Vagina (tissue), 2 donors: ENCODE measurements at regions not wholly inside any gene's neighbourhood (a gene's known extent, or its start where the extent isn't known, plus 50 kb on each side); places are given as distances from the start of the nearest gene placed in this dataset.

Source experiments
- DNase-seq, 2 donors: peaks; one replicate each; pipeline ENCODE4 v3.0.0-alpha.2; 2017; ENCODE audit errors: extremely low spot score in 2 of 2
- H3K27ac ChIP-seq: fragments of 200-600 bp; sonication (generic); one replicate; pipeline ENCODE4 v1.5.1; 2019
- H3K27me3 ChIP-seq: fragments of 200-600 bp; sonication (generic); one replicate; pipeline ENCODE4 v1.5.1; 2019
- H3K36me3 ChIP-seq, 2 donors: fragments of 200-600 bp; sonication (generic); one replicate each; pipeline ENCODE4 v1.5.1; 2017 to 2019
- H3K4me1 ChIP-seq: fragments of 200-600 bp; sonication (generic); one replicate; pipeline ENCODE4 v1.5.1; 2019
- H3K4me3 ChIP-seq, 2 donors: fragments of 200-600 bp; sonication (generic); 1 replicate in 1 of 2; 2 replicates in 1 of 2; pipeline ENCODE4 v1.5.1; 2016 to 2019
- H3K9me3 ChIP-seq: fragments of 200-600 bp; sonication (generic); one replicate; pipeline ENCODE4 v1.5.1; 2019
- CTCF ChIP-seq, 3 experiments: fragments of 450-650 bp in 2 of 3; fragments of 200-600 bp in 1 of 3; sonication (generic) in 1 of 3; IDR thresholded peaks; one replicate each; pipeline ENCODE4 v1.5.1; 2017 to 2019; ENCODE audit warnings: antibody characterized with exemption in 3 of 3, mild to moderate bottlenecking in 2 of 3, moderate library complexity in 2 of 3
- POLR2A ChIP-seq, 2 donors: fragments of 450-650 bp; IDR thresholded peaks; one replicate each; pipeline ENCODE4 v1.6.1; 2017; ENCODE audit warnings: antibody characterized with exemption in 2 of 2, mild to moderate bottlenecking in 2 of 2, moderate library complexity in 2 of 2
- POLR2AphosphoS5 ChIP-seq, 2 donors: sonication (generic); formaldehyde crosslinking; IDR thresholded peaks; one replicate each; pipeline ENCODE4 v1.9.0; 2017; ENCODE audit warnings: antibody characterized with exemption in 2 of 2, mild to moderate bottlenecking in 2 of 2, low read depth in 1 of 2; ENCODE audit not compliant: insufficient read depth in 1 of 2
- intact Hi-C: fragments of 100-400 bp; cut with DNase I; formaldehyde crosslinking; loops from one replicate; pipeline ENCODE4 v1.15.1; 2023

GRCh38 chr4:124519196-124519595 is 193.3 kb downstream of the ANKRD50 start:
- DNase-seq, result no peak
- Histone ChIP-seq H3K9me3 (no peaks in the 10 kb centered on the region), H3K36me3 (no peaks in the 10 kb centered on the region), H3K4me3 (no peak overlapping the region), H3K4me1 (no peaks in the 10 kb centered on the region), H3K27me3 (no peaks in the 10 kb centered on the region), H3K27ac (no peak overlapping the region)
- TF ChIP-seq POLR2AphosphoS5 (IDR thresholded peaks at IDR 0.05; ENCODE audit: insufficient read depth in 1 of 2, low read depth in 1 of 2), result no peak
- intact Hi-C loops, result no loop called here

GRCh38 chr4:124523816-124524215 is 188.7 kb downstream of the ANKRD50 start:
- no peaks in the 10 kb centered on the region for H3K4me1 ChIP-seq
- no peaks in the 10 kb centered on the region for H3K36me3 ChIP-seq
- TF ChIP-seq POLR2AphosphoS5 (IDR thresholded peaks at IDR 0.05; ENCODE audit: insufficient read depth in 1 of 2, low read depth in 1 of 2) (no peak), CTCF (IDR thresholded peaks at IDR 0.05) (no peak), POLR2A (IDR thresholded peaks at IDR 0.05) (no peak)
- no peak overlapping the region for H3K27ac ChIP-seq
- intact Hi-C loops, result no loop called here
- no peak overlapping the region for H3K4me3 ChIP-seq
- DNase-seq, result no peak
- H3K9me3 ChIP-seq, result no peaks in the 10 kb centered on the region
- no peaks in the 10 kb centered on the region for H3K27me3 ChIP-seq

- no peaks in the 10 kb centered on the region for H3K9me3 ChIP-seq
- intact Hi-C loops, result no loop called here
- H3K27me3 ChIP-seq, result no peaks in the 10 kb centered on the region
- no peak overlapping the region for H3K27ac ChIP-seq
- H3K36me3 ChIP-seq, result no peaks in the 10 kb centered on the region
- DNase-seq, result no peak
- H3K4me3 ChIP-seq, result no peak overlapping the region
- TF ChIP-seq POLR2A (IDR thresholded peaks at IDR 0.05) (no peak), CTCF (IDR thresholded peaks at IDR 0.05) (no peak), POLR2AphosphoS5 (IDR thresholded peaks at IDR 0.05; ENCODE audit: insufficient read depth in 1 of 2, low read depth in 1 of 2) (no peak)
- H3K4me1 ChIP-seq, result no peaks in the 10 kb centered on the region
Observed at GRCh38 chr4:124525524-124525923, 187.0 kb downstream of the ANKRD50 start.

GRCh38 chr4:124526331-124526730 is 186.2 kb downstream of the ANKRD50 start:
- Histone ChIP-seq H3K27me3 (no peaks in the 10 kb centered on the region), H3K9me3 (no peaks in the 10 kb centered on the region), H3K4me1 (no peaks in the 10 kb centered on the region), H3K27ac (no peak overlapping the region), H3K4me3 (no peak overlapping the region), H3K36me3 (no peaks in the 10 kb centered on the region)
- intact Hi-C loops, result no loop called here
- no peak for DNase-seq
- TF ChIP-seq POLR2A (IDR thresholded peaks at IDR 0.05) (no peak), POLR2AphosphoS5 (IDR thresholded peaks at IDR 0.05; ENCODE audit: insufficient read depth in 1 of 2, low read depth in 1 of 2) (no peak), CTCF (IDR thresholded peaks at IDR 0.05) (no peak)

- no peak for DNase-seq
- Histone ChIP-seq H3K27me3 (no peaks in the 10 kb centered on the region), H3K4me3 (no peak overlapping the region), H3K27ac (no peak overlapping the region), H3K4me1 (no peaks in the 10 kb centered on the region), H3K9me3 (no peaks in the 10 kb centered on the region), H3K36me3 (no peaks in the 10 kb centered on the region)
- TF ChIP-seq CTCF (IDR thresholded peaks at IDR 0.05) (no peak), POLR2AphosphoS5 (IDR thresholded peaks at IDR 0.05; ENCODE audit: insufficient read depth in 1 of 2, low read depth in 1 of 2) (no peak), POLR2A (IDR thresholded peaks at IDR 0.05) (no peak)
- intact Hi-C loops, result no loop called here
Observed at GRCh38 chr4:124526769-124527168, 185.8 kb downstream of the ANKRD50 start.

- DNase-seq, result no peak
- Histone ChIP-seq H3K36me3 (no peaks in the 10 kb centered on the region), H3K27me3 (no peaks in the 10 kb centered on the region), H3K4me3 (no peak overlapping the region), H3K27ac (no peak overlapping the region), H3K9me3 (no peaks in the 10 kb centered on the region), H3K4me1 (no peaks in the 10 kb centered on the region)
- TF ChIP-seq CTCF (IDR thresholded peaks at IDR 0.05) (no peak), POLR2AphosphoS5 (IDR thresholded peaks at IDR 0.05; ENCODE audit: insufficient read depth in 1 of 2, low read depth in 1 of 2) (no peak), POLR2A (IDR thresholded peaks at IDR 0.05) (no peak)
- intact Hi-C loops, result no loop called here
Observed at GRCh38 chr4:124527364-124527763, 185.2 kb downstream of the ANKRD50 start.
